ENCODE measurements at regions not wholly inside any gene's neighbourhood (a gene's known extent, or its start where the extent isn't known, plus 50 kb on each side); places are given as distances from the start of the nearest gene placed in this dataset.
"Not testable (repeated sequence)": the region's sequence is repeated elsewhere in the genome, so short reads cannot be mapped to it uniquely, and the experiment has no call there.

DNA sequence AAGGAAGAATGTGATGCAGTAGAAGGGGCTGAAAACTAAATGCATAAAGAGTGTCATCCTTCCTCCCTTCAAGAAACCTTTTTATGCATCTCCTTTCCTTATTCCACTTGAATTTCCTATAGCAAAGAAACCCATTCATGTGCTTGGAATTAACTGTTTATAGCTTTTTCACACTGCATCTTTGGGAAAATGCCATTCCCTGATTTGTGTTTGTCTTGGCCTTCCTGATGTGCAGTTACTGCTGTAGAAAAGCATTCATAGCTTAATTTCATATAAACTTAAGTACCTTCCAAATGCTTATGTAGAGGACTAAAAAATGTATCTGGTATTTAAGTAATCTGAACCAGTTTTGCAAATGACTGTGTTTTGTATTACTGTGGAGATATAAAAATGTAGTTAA lies 61.8 kb downstream of the SDR9C7 start:
- no peak for DNase-seq

DNA sequence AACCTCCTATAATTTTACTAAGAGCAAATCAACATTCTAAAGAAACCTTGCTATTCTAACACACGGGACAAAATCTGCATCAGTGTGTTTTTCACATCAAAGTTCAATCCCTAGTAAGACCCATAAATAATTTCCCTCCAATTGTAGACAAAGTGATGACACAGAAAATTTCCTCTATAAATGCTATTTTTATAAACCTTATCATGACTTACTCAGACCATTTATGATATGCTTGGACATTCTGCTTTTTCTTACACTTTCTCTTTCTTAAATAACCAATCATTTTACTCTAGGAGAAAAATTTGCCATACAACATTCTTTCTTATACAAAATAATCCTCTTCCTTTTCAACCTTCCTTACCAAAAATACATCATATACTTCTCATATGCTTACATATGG lies 67.0 kb downstream of the SDR9C7 start:
- no peak for DNase-seq

DNA sequence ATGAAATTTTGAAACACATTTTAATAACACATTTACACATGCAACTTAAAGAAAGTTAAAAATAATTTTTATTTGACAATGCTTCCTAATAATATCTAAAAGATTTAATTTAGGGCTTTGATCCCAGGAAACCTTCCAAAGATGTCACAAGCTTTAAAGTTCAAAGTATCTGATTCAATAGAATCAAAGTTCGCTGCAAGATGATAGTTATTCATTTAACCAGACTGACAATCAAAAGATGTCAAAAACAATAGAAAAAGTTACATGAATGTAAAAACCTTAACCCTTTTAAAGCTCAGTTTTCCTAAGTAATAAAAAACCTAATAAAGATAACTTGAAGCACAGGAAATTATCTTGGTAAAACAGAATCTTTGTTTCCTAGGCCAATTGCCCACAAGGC lies 67.7 kb downstream of the SDR9C7 start:
- DNase-seq: no peak

DNA sequence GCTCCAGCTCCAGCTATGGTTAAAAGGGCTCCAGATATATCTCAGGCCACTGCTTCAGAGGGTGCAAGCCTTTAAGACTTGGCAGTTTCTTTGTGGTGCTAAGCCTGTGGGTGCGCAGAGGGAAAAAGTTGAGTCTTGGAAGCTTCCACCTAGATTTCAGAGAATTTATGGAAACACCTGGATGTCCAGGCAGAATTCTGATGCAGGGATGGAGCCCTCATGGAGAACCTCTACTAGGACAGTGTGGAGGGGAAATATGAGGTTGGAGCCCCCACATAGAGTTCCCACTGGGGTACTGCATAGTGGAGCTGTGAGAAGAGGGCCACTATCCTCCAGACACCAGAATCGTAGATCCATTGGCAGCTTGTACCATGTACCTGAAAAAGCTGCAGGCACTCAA lies 69.9 kb downstream of the SDR9C7 start:
- DNase-seq: no peak

DNA sequence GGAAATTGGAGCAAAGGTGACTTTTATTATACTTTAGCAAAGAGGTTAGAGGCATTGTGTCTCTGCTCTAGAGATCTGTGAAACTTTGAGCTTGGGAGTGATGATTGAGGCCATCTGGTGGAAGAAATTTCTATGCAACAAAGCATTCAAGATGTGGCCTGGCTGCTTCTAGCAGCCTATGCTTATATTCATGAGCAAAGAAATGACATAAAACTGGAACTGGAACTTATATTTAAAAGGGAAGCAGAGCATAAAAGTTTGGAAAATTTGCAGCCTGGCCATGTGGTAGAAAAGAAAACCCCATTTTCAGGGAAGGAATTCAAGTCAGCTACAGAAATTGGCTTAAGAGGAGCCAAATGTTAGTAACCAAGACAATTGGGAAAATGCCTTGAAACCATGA lies 70.4 kb downstream of the SDR9C7 start:
- DNase-seq: no peak

DNA sequence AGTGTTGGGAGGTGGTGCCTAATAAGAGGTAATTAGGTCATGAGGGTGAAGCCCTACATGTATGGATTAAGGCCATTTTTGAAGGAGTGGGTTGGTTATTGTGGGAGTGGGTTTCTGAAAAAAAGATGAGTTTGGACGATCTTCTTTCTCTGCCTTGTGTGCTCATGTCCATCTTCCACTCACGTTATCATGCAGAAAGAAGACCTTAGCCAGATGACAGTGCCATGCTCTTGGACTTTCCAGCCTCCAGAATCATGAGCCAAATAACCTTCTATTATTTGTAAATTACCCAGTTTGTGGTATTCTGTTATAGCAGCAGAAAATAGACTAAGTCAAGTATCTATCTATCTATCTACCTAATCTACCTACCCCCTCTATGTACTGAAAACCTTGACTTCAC lies 71.9 kb downstream of the SDR9C7 start:
- no peak for DNase-seq

DNA sequence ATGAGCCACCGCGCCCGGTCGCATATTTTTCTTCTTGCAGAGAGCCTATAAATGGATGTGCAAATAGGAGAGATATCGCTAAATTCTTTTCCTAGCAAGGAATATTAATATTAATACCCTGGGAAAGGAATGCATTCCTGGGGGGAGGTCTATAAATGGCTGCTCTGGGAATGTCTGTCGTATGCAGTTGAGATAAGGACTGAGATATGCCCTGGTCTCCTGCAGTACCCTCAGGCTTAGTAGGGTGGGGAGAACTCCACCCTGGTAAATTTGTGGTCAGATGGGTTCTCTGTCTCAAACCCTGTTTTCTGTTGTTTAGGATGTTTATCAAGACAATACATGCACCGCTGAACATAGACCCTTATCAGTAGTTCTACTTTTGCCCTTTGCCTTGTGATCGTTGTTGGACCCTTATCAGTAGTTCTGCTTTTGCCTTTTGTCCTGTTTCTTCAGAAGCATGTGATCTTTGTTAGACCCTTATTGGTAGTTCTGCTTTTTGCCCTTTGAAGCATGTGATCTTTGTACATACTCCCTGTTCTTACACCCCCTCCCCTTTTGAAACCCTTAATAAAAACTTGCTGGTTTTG lies 80.7 kb downstream of the SDR9C7 start:
- not testable (repeated sequence) for DNase-seq

DNA sequence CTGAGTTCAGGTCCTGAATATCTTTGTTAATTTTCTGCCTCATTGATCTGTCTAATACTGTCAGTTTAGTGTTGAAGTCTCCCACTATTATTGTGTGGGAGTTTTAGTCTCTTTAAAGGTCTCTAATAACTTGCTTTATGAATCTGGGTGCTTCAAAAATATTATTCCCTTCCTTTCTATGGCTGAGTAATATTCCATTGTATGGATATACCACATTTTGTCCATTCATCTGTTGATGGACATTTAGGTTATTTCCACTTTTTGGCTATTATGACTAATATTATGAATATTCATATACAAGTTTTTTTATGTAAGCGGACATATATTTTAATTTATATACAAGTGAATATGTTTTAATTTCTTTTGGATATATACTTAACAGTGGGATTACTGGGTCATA lies 82.7 kb downstream of the SDR9C7 start:
- no peak for DNase-seq

DNA sequence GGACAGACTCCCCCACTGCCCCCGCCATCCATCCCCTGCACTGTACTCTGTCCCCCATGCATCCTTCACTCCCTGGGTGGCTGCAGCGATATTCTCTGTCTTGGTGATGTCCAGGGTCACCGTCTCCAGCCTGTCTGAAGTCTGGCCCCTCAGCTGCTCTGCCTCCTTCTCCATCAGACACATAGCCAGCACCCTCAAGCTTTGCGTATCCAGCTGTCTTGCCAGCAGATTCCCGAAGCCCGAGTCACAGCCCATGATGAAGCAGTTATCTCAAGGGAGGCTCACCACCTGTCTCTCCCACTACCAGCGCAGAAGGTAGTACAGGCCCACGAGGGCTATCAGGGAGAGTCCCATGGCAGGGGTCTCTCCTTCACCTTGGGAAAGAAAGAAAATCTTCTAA lies 77.8 kb downstream of the HSD17B6 start:
- no peak for DNase-seq

DNA sequence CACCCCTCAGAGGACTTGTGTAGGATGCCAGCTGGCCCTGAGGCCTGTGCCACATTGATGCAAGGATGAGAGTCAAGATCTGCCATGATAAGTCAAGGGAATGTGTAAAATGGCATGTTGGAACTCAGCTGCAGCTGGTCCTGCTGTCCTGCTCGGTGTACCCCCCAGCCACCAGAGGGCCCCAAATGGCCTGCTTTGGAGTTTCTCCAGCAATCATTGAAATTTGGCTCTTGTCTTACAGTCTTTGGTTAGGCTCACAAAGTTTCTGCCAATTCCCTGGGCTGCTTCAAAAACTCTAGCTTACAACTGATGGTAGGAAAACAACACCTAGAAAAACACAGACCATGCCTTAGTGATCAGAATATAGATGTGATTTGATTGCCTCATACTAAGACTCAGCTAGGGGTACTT lies 76.8 kb downstream of the HSD17B6 start:
- peak; percentile 77 to 87 (median 82) for DNase-seq

DNA sequence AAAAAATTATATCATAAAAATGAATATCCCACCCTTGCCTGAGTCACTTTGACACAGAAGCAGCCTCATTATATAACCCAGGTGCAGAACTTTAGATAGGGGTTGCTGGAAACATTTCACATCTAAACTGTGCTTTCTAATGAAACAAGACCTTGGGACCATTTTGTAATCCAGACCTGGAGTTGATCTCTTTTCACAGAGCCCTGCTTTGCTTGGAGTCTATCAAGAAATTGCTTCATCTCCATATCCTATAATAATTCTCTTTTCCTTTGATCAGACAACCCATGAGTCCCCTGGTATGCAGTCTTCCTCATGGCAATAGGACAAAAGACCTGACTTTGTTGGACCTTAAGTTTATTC lies 76.3 kb downstream of the HSD17B6 start:
- DNase-seq: no peak

DNA sequence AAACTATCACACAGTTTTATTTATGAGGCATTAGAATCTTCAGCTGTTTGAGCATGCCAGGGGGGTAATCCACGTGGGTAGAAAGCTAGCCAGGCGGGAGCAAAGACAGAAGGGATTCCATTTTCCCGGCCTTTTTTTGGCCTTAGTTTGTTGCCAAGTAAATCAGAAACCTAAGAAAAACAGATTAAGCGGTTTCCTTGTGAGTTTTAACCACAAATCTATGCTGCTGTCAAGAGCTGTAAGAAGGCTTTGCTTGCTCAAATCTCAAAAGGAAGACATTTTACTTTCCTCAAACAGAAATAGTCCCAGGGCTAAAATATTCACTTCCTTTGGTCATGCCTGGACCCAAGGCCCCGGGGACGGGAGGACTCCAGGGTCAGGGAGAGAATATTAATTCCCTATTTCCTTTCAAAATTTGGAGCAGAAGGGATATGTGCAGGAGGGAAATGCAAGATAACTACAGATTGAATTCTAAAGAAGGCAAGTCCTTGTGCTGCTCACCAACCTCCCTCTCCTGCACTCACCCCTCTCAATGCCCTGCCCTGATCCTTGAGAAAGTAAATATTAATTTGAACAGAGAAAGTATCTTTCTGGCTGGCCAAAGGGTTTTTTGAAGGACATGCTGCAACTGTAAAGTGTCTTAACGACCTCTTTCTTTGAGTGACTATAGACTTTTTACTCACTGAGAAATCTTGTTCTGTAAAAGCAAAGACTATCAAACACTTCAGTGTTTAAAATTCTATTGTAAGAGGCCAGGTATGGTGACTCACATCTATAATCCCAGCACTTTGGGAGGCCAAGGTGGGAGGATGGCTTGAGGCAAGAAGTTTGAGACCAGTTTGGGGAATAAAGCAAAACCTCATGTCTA lies 75.7 kb downstream of the HSD17B6 start:
- DNase-seq: no peak
